HCT116 (cell line): ENCODE measurements at regions not wholly inside any gene's neighbourhood (a gene's known extent, or its start where the extent isn't known, plus 50 kb on each side); places are given as distances from the start of the nearest gene placed in this dataset.
"Not testable (repeated sequence)": the region's sequence is repeated elsewhere in the genome, so short reads cannot be mapped to it uniquely, and the experiment has no call there.

Experiments
- ATAC-seq: fragments of 200-7000 bp; cut with Tn5 transposase; 2 replicates; pipeline ENCODE4 v1.9.1; 2020; ENCODE audit warnings: mild to moderate bottlenecking, moderate library complexity
- BruUV-seq: library from RNA; stranded (reverse); fragments of 400-500 nt; replicated peaks from 2 replicates; lab custom pipeline; 2021; lab: Mats Ljungman, UMichigan
- CTCF ChIA-PET: fragments of 300-600 bp; sonication (Branson Sonifier 250); formaldehyde crosslinking; loops from one replicate; lab custom pipeline; 2021; ENCODE audit warnings: antibody characterized with exemption; lab: Charles Lee
- POLR2A ChIA-PET: fragments of 300-600, 350-600 bp; sonication (Branson Sonifier 250); formaldehyde crosslinking; loops from one replicate; lab custom pipeline; 2021; ENCODE audit warnings: antibody characterized with exemption; lab: Charles Lee
- RAD21 ChIA-PET, 2 experiments: fragments of 300-600 bp; sonication (Branson Sonifier 250); formaldehyde crosslinking; loops; one replicate each; lab custom pipeline; 2023; ENCODE audit warnings: low total read pairs in 2 of 2; ENCODE audit not compliant: uncharacterized antibody in 2 of 2, unreplicated experiment in 2 of 2, low non-redundant PET in 1 of 2; lab: Charles Lee
- DNase-seq: peaks from one replicate; pipeline ENCODE4 v3.0.0-alpha.2; 2010; ENCODE audit warnings: low read depth, low spot score
- H2AFZ ChIP-seq: fragments of 200-600 bp; shearing (Covaris generic), sonication (generic); 2 replicates; pipeline ENCODE4 v1.6.1; 2017; ENCODE audit warnings: low read depth, mixed run types, mixed read lengths, antibody characterized with exemption, low read length; ENCODE audit not compliant: poor library complexity, severe bottlenecking
- H3K27ac ChIP-seq: 2 replicates; pipeline ENCODE4 v1.5.1; 2012; ENCODE audit warnings: low read depth, low read length
- H3K27me3 ChIP-seq: fragments of 200-600 bp; sonication (generic); 2 replicates; pipeline ENCODE4 v1.6.1; 2016; ENCODE audit warnings: mixed run types, low read length, mixed read lengths; ENCODE audit not compliant: insufficient read depth
- H3K36me3 ChIP-seq, 2 experiments: fragments of 200-500 bp in 1 of 2; fragments of 200-600 bp in 1 of 2; sonication (Bioruptor generic) in 1 of 2; sonication (generic) in 1 of 2; 2 replicates each; pipeline versions ENCODE4 v1.5.1 to v1.6.1; 2014 to 2016; ENCODE audit warnings: low read length in 2 of 2, inconsistent platforms in 1 of 2, mixed read lengths in 1 of 2, mixed run types in 1 of 2; ENCODE audit not compliant: insufficient read depth in 2 of 2, control insufficient read depth in 1 of 2
- H3K4me1 ChIP-seq, 2 experiments: fragments of 200-600 bp in 1 of 2; sonication (generic) in 1 of 2; 2 replicates each; pipeline versions ENCODE4 v1.5.1 to v1.6.1; 2012 to 2017; ENCODE audit warnings: low read length in 2 of 2, inconsistent platforms in 1 of 2, mild to moderate bottlenecking in 1 of 2, mixed read lengths in 1 of 2, mixed run types in 1 of 2, moderate library complexity in 1 of 2; ENCODE audit not compliant: insufficient read depth in 2 of 2, control insufficient read depth in 1 of 2
- H3K4me2 ChIP-seq: fragments of 200-600 bp; sonication (generic); 2 replicates; pipeline ENCODE4 v1.6.1; 2017; ENCODE audit warnings: mixed run types, low read length, mixed read lengths
- H3K4me3 ChIP-seq, 2 experiments: fragments of 200-600 bp in 1 of 2; sonication (generic) in 1 of 2; replicated peaks in 1 of 2; 2 replicates each; pipeline ENCODE4 v1.5.1; 2011 to 2016; ENCODE audit warnings: low read length in 2 of 2, control low read depth in 1 of 2, low read depth in 1 of 2, mild to moderate bottlenecking in 1 of 2, mixed read lengths in 1 of 2, mixed run types in 1 of 2
- H3K79me2 ChIP-seq: fragments of 200-600 bp; sonication (generic); 2 replicates; pipeline ENCODE4 v1.6.1; 2017; ENCODE audit warnings: mild to moderate bottlenecking, mixed run types, low read length, moderate library complexity, mixed read lengths; ENCODE audit not compliant: insufficient read depth
- H3K9ac ChIP-seq: fragments of 200-600 bp; sonication (generic); 2 replicates; pipeline ENCODE4 v1.6.1; 2016; ENCODE audit warnings: low read length, mixed read lengths
- H3K9me2 ChIP-seq: fragments of 200-600 bp; sonication (generic), shearing (Covaris generic); 2 replicates; pipeline ENCODE4 v1.6.1; 2017; ENCODE audit warnings: mixed run types, mild to moderate bottlenecking, moderate library complexity; ENCODE audit not compliant: insufficient read depth
- H3K9me3 ChIP-seq, 2 experiments: fragments of 200-500 bp in 1 of 2; fragments of 200-600 bp in 1 of 2; sonication (Bioruptor generic) in 1 of 2; sonication (generic) in 1 of 2; 2 replicates each; pipeline ENCODE4 v1.6.1; 2014 to 2017; ENCODE audit warnings: low read length in 2 of 2, mixed read lengths in 2 of 2, inconsistent platforms in 1 of 2, low read depth in 1 of 2, mild to moderate bottlenecking in 1 of 2, mixed run types in 1 of 2, moderate library complexity in 1 of 2; ENCODE audit not compliant: control insufficient read depth in 1 of 2, insufficient read depth in 1 of 2
- H4K20me1 ChIP-seq: fragments of 200-600 bp; sonication (generic), shearing (Covaris generic); 2 replicates; pipeline ENCODE4 v1.6.1; 2017; ENCODE audit warnings: mixed run types, mild to moderate bottlenecking, moderate library complexity; ENCODE audit not compliant: insufficient read depth
- ELF1 ChIP-seq: IDR thresholded peaks from 2 replicates; pipeline ENCODE4 v1.6.1; 2012; ENCODE audit warnings: low read depth, borderline replicate concordance
- EZH2 ChIP-seq: fragments of 200-600 bp; sonication (generic); IDR thresholded peaks from 2 replicates; pipeline ENCODE4 v1.6.1; 2017; ENCODE audit warnings: antibody characterized with exemption, mixed run types
- POLR2A ChIP-seq: IDR thresholded peaks from 2 replicates; pipeline ENCODE4 v1.7.0; 2011; ENCODE audit warnings: borderline replicate concordance; ENCODE audit not compliant: insufficient read depth, insufficient read length; ENCODE audit errors: extremely low read depth
- SP1 ChIP-seq: IDR thresholded peaks from 2 replicates; pipeline ENCODE4 v1.6.1; 2012; ENCODE audit warnings: low read depth
- SRF ChIP-seq: IDR thresholded peaks from 2 replicates; pipeline ENCODE4 v1.6.1; 2012; ENCODE audit warnings: low read depth
- TCF7L2 ChIP-seq: IDR thresholded peaks from 2 replicates; pipeline ENCODE4 v1.7.0; 2011; ENCODE audit warnings: borderline replicate concordance, inconsistent platforms; ENCODE audit not compliant: insufficient read depth, insufficient read length; ENCODE audit errors: extremely low read depth
- YY1 ChIP-seq: IDR thresholded peaks from 2 replicates; pipeline ENCODE4 v1.6.1; 2011; ENCODE audit warnings: low read length, low read depth, moderate library complexity, mild to moderate bottlenecking; ENCODE audit not compliant: insufficient replicate concordance; ENCODE audit errors: extremely low read depth
- intact Hi-C: fragments of 100-400 bp; cut with micrococcal nuclease; formaldehyde crosslinking; loops from 2 replicates; pipeline ENCODE4 v1.10.0; 2022
- TF ChIP-seq, protein P1 (sequence below), 3 experiments: fragments of 200-600 bp in 1 of 3; sonication (generic) in 1 of 3; IDR thresholded peaks in 2 of 3; conservative IDR thresholded peaks in 1 of 3; 2 replicates each; pipeline ENCODE4 v1.5.1; 2012 to 2017; ENCODE audit warnings: low read depth in 2 of 3, low read length in 2 of 3, antibody characterized with exemption in 1 of 3, borderline replicate concordance in 1 of 3, control low read depth in 1 of 3, mild to moderate bottlenecking in 1 of 3, mixed read lengths in 1 of 3, mixed run types in 1 of 3, moderate library complexity in 1 of 3; ENCODE audit not compliant: insufficient read depth in 1 of 3

DNA sequence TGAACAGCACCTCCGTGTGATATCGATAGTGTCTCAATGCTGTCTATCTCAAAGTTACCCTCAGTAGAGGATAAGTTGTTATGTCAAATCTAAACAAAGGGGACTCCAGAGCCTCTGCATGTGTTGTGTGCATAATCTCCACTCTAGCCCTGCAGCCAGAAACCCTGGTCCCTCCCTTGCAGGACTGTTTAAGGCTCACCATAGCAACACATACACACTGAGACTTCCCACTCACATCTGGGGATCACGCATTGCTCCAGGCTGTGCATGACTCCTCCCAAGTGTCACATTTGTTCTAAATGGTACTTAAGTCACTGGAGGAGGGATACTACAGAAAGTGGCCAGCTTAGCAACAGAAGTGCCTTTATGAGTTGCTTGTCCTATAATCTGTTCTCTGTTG lies 258.6 kb upstream of the CRIM1 start (continued):
- TF ChIP-seq, protein P1, sequence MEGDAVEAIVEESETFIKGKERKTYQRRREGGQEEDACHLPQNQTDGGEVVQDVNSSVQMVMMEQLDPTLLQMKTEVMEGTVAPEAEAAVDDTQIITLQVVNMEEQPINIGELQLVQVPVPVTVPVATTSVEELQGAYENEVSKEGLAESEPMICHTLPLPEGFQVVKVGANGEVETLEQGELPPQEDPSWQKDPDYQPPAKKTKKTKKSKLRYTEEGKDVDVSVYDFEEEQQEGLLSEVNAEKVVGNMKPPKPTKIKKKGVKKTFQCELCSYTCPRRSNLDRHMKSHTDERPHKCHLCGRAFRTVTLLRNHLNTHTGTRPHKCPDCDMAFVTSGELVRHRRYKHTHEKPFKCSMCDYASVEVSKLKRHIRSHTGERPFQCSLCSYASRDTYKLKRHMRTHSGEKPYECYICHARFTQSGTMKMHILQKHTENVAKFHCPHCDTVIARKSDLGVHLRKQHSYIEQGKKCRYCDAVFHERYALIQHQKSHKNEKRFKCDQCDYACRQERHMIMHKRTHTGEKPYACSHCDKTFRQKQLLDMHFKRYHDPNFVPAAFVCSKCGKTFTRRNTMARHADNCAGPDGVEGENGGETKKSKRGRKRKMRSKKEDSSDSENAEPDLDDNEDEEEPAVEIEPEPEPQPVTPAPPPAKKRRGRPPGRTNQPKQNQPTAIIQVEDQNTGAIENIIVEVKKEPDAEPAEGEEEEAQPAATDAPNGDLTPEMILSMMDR (IDR thresholded peaks at IDR 0.05 in 2 of 3, conservative IDR thresholded peaks at IDR 0.05 in 1 of 3; ENCODE audit: borderline replicate concordance in 1 of 3, insufficient read depth in 1 of 3, low read depth in 2 of 3, low read length in 2 of 3), result no peak

DNA sequence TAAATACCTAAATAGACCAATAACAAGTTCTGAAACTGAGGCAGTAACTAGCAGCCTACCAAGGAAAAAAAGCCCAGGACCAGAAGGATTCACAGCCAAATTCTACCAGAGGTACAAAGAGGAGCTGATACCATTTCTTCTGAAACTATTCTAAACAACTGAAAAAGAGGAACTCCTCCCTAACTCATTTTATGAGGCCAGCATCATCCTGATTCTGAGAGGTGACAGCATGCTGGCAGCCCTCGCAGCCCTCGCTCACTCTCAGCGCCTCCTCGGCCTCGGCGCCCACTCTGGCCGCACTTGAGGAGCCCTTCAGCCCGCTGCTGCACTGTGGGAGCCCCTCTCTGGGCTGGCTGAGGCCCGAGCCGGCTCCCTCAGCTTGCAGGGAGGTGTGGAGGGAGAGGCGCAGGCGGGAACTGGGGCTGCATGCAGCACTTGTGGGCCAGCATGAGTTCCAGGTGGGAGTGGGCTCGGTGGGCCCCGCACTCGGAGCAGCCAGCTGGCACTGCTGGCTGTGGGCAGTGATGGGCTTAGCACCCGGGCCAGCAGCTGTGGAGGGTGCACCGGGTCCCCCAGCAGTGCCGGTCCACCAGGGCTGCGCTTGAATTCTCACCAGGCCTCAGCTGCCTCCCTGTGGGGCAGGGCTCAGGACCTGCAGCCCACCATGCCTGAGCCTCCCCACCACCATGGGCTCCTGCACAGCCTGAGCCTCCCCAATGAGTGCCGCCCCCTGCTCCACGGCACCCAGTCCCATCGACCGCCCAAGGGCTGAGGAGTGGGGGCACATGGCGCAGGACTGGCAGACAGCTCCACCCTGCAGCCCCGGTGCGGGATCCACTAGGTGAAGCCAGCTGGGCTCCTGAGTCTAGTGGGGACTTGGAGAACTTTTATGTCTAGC lies 263.5 kb upstream of the CRIM1 start:
- CTCF ChIA-PET, BruUV-seq, H3K79me2 ChIP-seq, DNase-seq, H3K9me2 ChIP-seq, H4K20me1 ChIP-seq, H3K4me3 ChIP-seq, RAD21 ChIA-PET, POLR2A ChIA-PET, H3K9me3 ChIP-seq, H3K36me3 ChIP-seq, intact Hi-C loops, H3K9ac ChIP-seq, H2AFZ ChIP-seq, H3K27me3 ChIP-seq, ATAC-seq, H3K4me2 ChIP-seq, H3K27ac ChIP-seq, H3K4me1 ChIP-seq: not testable (repeated sequence)

DNA sequence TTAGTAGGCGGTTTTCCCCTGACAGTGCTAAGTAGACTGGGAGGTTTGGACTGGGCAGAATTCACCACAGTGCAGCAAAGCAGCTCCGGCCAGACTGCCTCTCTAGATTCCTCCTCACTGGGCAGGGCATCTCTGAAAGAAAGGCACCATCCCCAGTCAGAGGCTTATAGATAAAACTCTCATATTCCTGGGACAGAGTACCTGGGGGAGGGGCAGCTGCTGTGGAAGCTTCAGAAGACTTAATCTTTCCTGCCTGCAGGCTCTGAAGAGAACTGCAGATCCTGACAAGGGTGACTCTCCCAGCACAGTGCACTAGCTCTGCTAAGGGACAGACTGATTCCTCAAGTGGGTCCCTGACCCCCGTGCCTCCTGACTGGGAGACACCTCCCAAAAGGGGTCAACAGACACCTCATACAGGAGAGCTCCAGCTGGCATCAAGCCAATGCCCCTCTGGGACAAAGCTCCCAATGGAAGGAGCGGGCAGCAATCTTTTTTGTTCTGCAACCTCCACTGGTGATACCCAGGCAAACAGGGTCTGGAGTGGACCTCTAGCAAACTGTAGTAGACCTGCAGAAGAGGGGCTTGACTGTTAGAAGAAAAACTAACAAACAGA lies 266.8 kb upstream of the CRIM1 start:
- Histone ChIP-seq H3K4me3 (no peak overlapping the region), H3K79me2 (no peaks in the 10 kb centered on the region), H3K9me2 (no peaks in the 10 kb centered on the region), H3K27ac (no peak overlapping the region), H3K36me3 (no peaks in the 10 kb centered on the region), H2AFZ (no peak overlapping the region), H3K27me3 (no peaks in the 10 kb centered on the region), H3K4me1 (no peaks in the 10 kb centered on the region), H3K4me2 (no peak overlapping the region), H3K9me3 (no peaks in the 10 kb centered on the region), H3K9ac (no peak overlapping the region), H4K20me1 (no peaks in the 10 kb centered on the region)
- ChIA-PET CTCF (no interaction called here), POLR2A (no interaction called here), RAD21 (no interaction called here)
- no TSS peak for BruUV-seq
- ATAC-seq (no peak), DNase-seq (no peak)
- intact Hi-C loops, result no loop called here
- TF ChIP-seq TCF7L2 (no peak), ELF1 (no peak), SP1 (no peak), POLR2A (no peak), YY1 (no peak), SRF (no peak), EZH2 (no peak)
- TF ChIP-seq, protein P1 (IDR thresholded peaks at IDR 0.05 in 2 of 3, conservative IDR thresholded peaks at IDR 0.05 in 1 of 3; ENCODE audit: borderline replicate concordance in 1 of 3, insufficient read depth in 1 of 3, low read depth in 2 of 3, low read length in 2 of 3), result no peak
